ENCODE measurements at regions not wholly inside any gene's neighbourhood (a gene's known extent, or its start where the extent isn't known, plus 50 kb on each side); places are given as distances from the start of the nearest gene placed in this dataset.
"Not testable (repeated sequence)": the region's sequence is repeated elsewhere in the genome, so short reads cannot be mapped to it uniquely, and the experiment has no call there.

- no peak for DNase-seq (ENCODE audit: low read depth in 2 of 2)
Observed at GRCh38 chr4:81375745-81376144, 96.0 kb downstream of the RASGEF1B start.

GRCh38 chr4:81369886-81370285 lies 101.8 kb downstream of the RASGEF1B start:
- no peak for DNase-seq (ENCODE audit: low read depth in 2 of 2)

- no peak for DNase-seq (ENCODE audit: low read depth in 2 of 2)
Observed at GRCh38 chr4:81366779-81367178, 104.9 kb downstream of the RASGEF1B start.

GRCh38 chr4:81360737-81361136 lies 111.0 kb downstream of the RASGEF1B start:
- no peak for DNase-seq (ENCODE audit: low read depth in 2 of 2)

GRCh38 chr4:81359207-81359606 lies 112.5 kb downstream of the RASGEF1B start:
- no peak for DNase-seq (ENCODE audit: low read depth in 2 of 2)

- DNase-seq (ENCODE audit: low read depth in 2 of 2) = no peak
Observed at GRCh38 chr4:81358154-81358553, 113.6 kb downstream of the RASGEF1B start.

GRCh38 chr4:81356621-81357020 lies 115.1 kb downstream of the RASGEF1B start:
- DNase-seq (ENCODE audit: low read depth in 2 of 2) = no peak

- no peak for DNase-seq (ENCODE audit: low read depth in 2 of 2)
Observed at GRCh38 chr4:81355136-81355535, 116.6 kb downstream of the RASGEF1B start.

- no peak for DNase-seq (ENCODE audit: low read depth in 2 of 2)
Observed at GRCh38 chr4:81353861-81354260, 117.8 kb downstream of the RASGEF1B start.

GRCh38 chr4:81352446-81352835 lies 119.3 kb downstream of the RASGEF1B start:
- no peak for DNase-seq (ENCODE audit: low read depth in 2 of 2)

GRCh38 chr4:81351654-81352445 lies 119.9 kb downstream of the RASGEF1B start:
- DNase-seq (ENCODE audit: low read depth in 2 of 2) = peak; percentile 50 to 53

- DNase-seq (ENCODE audit: low read depth in 2 of 2) = no peak
Observed at GRCh38 chr4:81350040-81350439, 121.7 kb downstream of the RASGEF1B start.

- no peak for DNase-seq (ENCODE audit: low read depth in 2 of 2)
Observed at GRCh38 chr4:81348778-81349094, 123.0 kb downstream of the RASGEF1B start.

- no peak for DNase-seq (ENCODE audit: low read depth in 2 of 2)
Observed at GRCh38 chr4:81348086-81348777, 123.5 kb downstream of the RASGEF1B start.

- DNase-seq (ENCODE audit: low read depth in 2 of 2) = no peak
Observed at GRCh38 chr4:81346719-81347118, 125.0 kb downstream of the RASGEF1B start.

GRCh38 chr4:81343536-81343935 lies 128.2 kb downstream of the RASGEF1B start:
- no peak for DNase-seq (ENCODE audit: low read depth in 2 of 2)

- no peak for DNase-seq (ENCODE audit: low read depth in 2 of 2)
Observed at GRCh38 chr4:81343046-81343445, 128.0 kb upstream of the PRKG2 start.

- no peak for DNase-seq (ENCODE audit: low read depth in 2 of 2)
Observed at GRCh38 chr4:81337211-81337610, 122.2 kb upstream of the PRKG2 start.

- no peak for DNase-seq (ENCODE audit: low read depth in 2 of 2)
Observed at GRCh38 chr4:81335122-81335912, 120.3 kb upstream of the PRKG2 start.

GRCh38 chr4:81330018-81330417 lies 115.0 kb upstream of the PRKG2 start:
- no peak for DNase-seq (ENCODE audit: low read depth in 2 of 2)

GRCh38 chr4:81326581-81326980 lies 111.6 kb upstream of the PRKG2 start:
- no peak for DNase-seq (ENCODE audit: low read depth in 2 of 2)

- DNase-seq (ENCODE audit: low read depth in 2 of 2) = not testable (repeated sequence)
Observed at GRCh38 chr4:81324594-81324993, 109.6 kb upstream of the PRKG2 start.

GRCh38 chr4:81319657-81320056 lies 104.6 kb upstream of the PRKG2 start:
- DNase-seq (ENCODE audit: low read depth in 2 of 2) = no peak

Measured in stimulated activated CD4-positive, alpha-beta T cell treated with anti-CD3 and anti-CD28 coated beads, Interleukin-15, amount 100 ng/mL, for 48 hours (primary cell).